Neutrophil (primary cell): ENCODE measurements at regions not wholly inside any gene's neighbourhood (a gene's known extent, or its start where the extent isn't known, plus 50 kb on each side); places are given as distances from the start of the nearest gene placed in this dataset.
A peak's percentile ranks its signal among the peaks of the same experiment; 100 is the strongest.
"Not testable (repeated sequence)": the region's sequence is repeated elsewhere in the genome, so short reads cannot be mapped to it uniquely, and the experiment has no call there.

Source experiments
- H3K27ac ChIP-seq: fragments of 200-600 bp; sonication (generic); 2 replicates; pipeline ENCODE4 v1.5.1; 2016; ENCODE audit warnings: mild to moderate bottlenecking, moderate library complexity
- H3K27me3 ChIP-seq: fragments of 200-600 bp; sonication (generic); 2 replicates; pipeline ENCODE4 v1.6.0; 2016; ENCODE audit warnings: mild to moderate bottlenecking
- H3K36me3 ChIP-seq: fragments of 200-600 bp; sonication (generic); 2 replicates; pipeline ENCODE4 v1.5.1; 2017
- H3K4me1 ChIP-seq, 2 experiments: fragments of 200-600 bp in 1 of 2; sonication (generic) in 1 of 2; 1 replicate in 1 of 2; 2 replicates in 1 of 2; pipeline versions ENCODE4 v1.5.1 to v1.6.1; 2013 to 2016; ENCODE audit warnings: low read depth in 1 of 2, low read length in 1 of 2, mild to moderate bottlenecking in 1 of 2, moderate library complexity in 1 of 2; ENCODE audit not compliant: control insufficient read depth in 1 of 2, insufficient read depth in 1 of 2
- H3K4me3 ChIP-seq, 2 experiments: fragments of 200-600 bp in 1 of 2; sonication (generic) in 1 of 2; 1 replicate in 1 of 2; 2 replicates in 1 of 2; pipeline ENCODE4 v1.5.1; 2013 to 2016; ENCODE audit warnings: low read depth in 1 of 2, low read length in 1 of 2, mild to moderate bottlenecking in 1 of 2, moderate library complexity in 1 of 2
- H3K9me3 ChIP-seq: fragments of 200-600 bp; sonication (generic); 2 replicates; pipeline ENCODE4 v1.5.1; 2016

- H3K27me3 ChIP-seq = peaks cover 33% of the 10 kb centered on the region
- H3K36me3 ChIP-seq, H3K4me3 ChIP-seq, H3K4me1 ChIP-seq, H3K27ac ChIP-seq, H3K9me3 ChIP-seq: not testable (repeated sequence)
Observed at GRCh38 chr9:62815436-62815835, 1625.6 kb downstream of the SPATA31A7 start.

DNA sequence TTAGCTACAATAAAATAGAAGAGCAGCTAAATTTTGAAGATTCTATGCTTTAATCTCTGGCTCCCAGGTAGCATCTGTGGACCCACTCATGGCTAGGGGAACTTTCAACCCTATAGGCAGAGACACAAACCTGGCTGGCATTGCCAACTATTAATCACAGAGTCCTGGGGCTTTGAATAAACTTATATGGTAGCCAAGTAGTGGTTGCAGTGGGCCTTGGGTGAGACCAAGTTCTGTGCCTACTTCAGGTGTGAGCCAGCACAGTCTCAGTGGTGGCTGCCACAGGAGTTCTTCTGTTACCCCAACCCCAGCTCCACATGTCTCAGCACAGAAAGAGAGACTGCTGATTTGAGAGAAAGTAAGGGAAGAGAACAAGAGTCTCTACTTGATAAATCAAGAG, 1626.5 kb downstream of the SPATA31A7 start:
- H3K27me3 ChIP-seq = peaks cover 33% of the 10 kb centered on the region
- not testable (repeated sequence) for H3K9me3 ChIP-seq, H3K4me1 ChIP-seq, H3K4me3 ChIP-seq, H3K36me3 ChIP-seq, H3K27ac ChIP-seq

DNA sequence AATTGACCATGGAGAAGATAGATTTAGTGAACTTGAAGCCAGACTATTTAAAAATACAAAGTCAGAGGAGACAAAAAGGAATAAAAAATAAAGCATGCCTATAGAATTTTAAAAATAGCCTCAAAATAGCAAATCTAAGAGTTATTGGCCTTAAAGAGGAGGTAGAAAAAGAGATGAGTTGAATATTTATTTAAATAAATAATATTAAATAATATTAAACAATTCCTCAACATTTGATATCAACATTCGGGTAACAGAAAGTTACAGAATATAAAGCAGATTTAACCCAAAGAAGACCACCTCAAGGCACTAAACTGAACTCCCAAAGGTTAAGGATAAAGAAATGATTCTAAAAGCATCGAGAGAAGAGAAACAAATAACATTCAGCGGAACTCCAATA, 1627.4 kb downstream of the SPATA31A7 start:
- not testable (repeated sequence) for H3K36me3 ChIP-seq

DNA sequence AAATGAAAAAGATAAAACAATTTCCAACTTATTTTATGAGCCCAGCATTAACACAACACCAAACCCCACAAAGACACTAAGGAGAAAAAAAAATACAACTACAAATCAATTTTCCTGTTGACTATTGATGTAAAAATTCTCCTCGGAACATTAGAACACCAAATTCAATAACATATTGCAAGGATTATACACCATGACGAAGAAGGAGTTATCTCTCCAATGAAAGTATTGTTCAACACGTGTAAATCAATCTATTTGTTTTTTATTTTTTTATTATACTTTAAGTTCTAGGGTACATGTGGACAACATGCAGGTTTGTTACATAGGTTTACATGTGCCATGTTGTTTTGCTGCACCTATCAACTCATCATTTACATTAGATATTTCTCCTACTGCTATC, 1632.3 kb downstream of the SPATA31A7 start:
- peaks cover 21% of the 10 kb centered on the region for H3K27me3 ChIP-seq
- not testable (repeated sequence) for H3K27ac ChIP-seq, H3K9me3 ChIP-seq, H3K4me3 ChIP-seq, H3K36me3 ChIP-seq, H3K4me1 ChIP-seq

More for the DNA sequence above, 1627.4 kb downstream of the SPATA31A7 start:
- H3K4me3 ChIP-seq, H3K27ac ChIP-seq, H3K9me3 ChIP-seq, H3K4me1 ChIP-seq: not testable (repeated sequence)
- H3K27me3 ChIP-seq = peaks cover 33% of the 10 kb centered on the region

DNA sequence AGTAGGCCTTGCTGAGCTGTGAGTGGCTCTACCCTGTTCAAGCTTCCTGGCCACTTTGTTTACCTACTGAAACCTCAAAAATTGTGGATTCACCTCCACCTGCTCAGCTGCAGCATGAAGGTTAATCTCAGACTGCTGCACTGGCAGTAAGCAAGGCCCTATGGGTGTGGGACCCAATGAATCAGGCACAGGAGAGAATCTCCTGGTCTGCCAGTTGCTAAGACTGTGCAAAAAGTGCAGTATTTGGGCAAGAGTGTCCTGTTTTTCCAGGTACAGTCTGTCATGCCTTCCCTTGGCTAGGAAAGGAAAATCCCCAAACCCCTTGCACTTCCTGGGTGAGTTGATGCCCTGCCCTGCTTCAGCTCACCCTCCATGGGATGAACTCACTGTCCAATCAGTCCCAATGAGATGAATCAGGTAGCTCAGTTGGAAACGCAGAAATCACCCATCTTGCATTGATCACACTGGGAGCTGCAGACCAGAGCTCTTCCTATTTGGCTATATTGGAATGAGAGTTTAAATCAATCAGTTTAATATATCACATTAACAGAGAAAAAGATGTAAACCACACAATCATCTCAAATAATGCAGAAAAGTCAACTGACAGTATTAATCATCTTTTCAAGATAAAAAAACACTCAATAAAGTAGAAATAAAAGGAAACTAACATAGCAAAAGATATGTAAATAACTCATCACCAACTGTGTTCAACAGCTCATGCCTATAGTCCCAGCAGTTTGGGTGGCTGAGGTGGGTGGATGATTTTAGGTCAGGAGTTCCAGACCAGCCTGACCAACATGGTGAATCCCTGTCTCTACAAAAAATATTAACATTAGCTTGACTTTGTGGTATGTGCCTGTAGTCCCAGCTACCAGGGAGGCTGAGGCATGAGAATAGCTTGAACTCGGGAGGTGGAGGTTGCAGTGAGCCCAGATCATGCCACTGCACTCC, 1638.4 kb downstream of the SPATA31A7 start:
- peaks cover 42% of the 10 kb centered on the region for H3K27me3 ChIP-seq
- H3K36me3 ChIP-seq, H3K4me3 ChIP-seq, H3K4me1 ChIP-seq, H3K9me3 ChIP-seq, H3K27ac ChIP-seq: not testable (repeated sequence)

DNA sequence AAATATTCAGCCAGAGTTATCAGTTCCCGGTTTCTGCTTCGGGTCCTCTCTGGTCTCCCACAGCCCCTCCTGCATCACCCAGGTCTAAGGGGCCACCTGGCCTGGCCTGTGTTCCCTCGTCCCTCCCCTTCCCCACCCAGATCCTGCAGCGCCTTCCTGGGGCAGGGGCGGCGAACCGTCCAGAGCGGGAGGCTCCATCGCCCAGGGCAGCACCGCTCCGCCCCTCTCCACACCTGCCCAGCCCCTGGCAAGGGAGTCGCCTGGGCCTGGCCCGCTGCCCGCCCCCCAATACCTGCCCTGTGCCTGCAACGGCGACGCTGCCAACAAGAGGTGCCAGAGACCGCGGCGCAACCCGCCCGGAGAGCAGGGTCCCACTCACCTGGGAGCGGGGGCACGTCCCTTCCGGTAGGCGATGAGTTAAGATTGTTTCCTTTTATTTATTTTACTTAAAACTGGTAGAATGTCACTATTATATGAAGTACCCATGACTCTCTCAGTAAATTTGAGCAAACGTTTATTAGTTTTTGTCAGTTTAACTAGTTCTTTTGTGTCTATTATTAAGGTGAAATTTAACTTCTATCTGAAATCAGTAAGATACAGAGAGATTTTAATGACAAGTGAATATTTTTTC, 1641.1 kb downstream of the SPATA31A7 start:
- H3K4me3 ChIP-seq, H3K27ac ChIP-seq, H3K4me1 ChIP-seq, H3K36me3 ChIP-seq, H3K9me3 ChIP-seq: not testable (repeated sequence)
- H3K27me3 ChIP-seq = peaks cover 62% of the 10 kb centered on the region

GRCh38 chr9:62833323-62834200, 1643.7 kb downstream of the SPATA31A7 start:
- H3K9me3 ChIP-seq, H3K36me3 ChIP-seq, H3K4me3 ChIP-seq, H3K27ac ChIP-seq: not testable (repeated sequence)
- H3K4me1 ChIP-seq = peaks cover 0 to 15% of the 10 kb centered on the region in 2 experiments
- H3K27me3 ChIP-seq = peaks cover 68% of the 10 kb centered on the region

GRCh38 chr9:62837254-62837911, 1647.5 kb downstream of the SPATA31A7 start:
- Histone ChIP-seq H3K27me3 (peaks cover 62% of the 10 kb centered on the region), H3K4me3 (peak overlapping the region; percentile 60 to 67)

DNA sequence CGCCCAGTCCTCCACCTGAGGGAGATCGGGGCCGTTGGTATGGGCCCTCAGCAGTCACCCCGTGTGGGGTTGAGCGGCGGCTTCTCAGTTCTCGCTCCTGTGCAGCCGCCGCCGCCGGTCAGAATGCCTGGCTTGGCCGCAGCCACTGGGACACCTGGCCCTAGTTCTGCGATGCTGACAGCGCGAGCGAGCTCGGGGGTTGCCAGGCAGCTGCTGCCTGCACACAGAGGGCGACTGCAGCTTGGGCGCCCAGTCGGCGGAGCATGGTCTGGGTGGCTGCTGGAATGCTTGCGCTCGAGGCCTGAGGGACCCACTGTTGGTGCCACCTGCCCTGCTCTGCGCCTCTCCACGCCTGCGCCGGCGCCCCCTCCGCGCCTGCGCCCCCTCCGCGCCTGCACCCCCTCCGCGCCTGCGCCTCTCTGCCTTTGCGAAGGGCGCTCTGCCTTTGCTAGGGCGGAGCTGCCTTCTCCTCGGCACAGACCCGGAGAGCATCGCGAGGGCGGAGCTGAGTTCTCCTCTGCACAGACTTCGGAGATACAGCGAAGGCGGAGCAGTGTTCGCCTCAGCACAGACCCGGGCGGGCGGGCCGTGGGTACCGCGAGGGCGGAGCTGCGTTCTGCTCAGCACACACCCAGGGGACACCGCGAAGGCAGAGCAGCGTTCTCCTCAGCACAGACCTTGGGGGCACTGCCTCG, 1648.3 kb downstream of the SPATA31A7 start:
- peaks cover 0 to 15% of the 10 kb centered on the region in 2 experiments for H3K4me1 ChIP-seq
- H3K27ac ChIP-seq = peak overlapping the region; percentile 58
- not testable (repeated sequence) for H3K36me3 ChIP-seq, H3K9me3 ChIP-seq
- H3K27me3 ChIP-seq = peaks cover 69% of the 10 kb centered on the region
- H3K4me3 ChIP-seq = peak overlapping the region; percentile 60 to 67

More at GRCh38 chr9:62837254-62837911, 1647.5 kb downstream of the SPATA31A7 start:
- H3K4me1 ChIP-seq = peaks cover 0 to 15% of the 10 kb centered on the region in 2 experiments
- not testable (repeated sequence) for H3K27ac ChIP-seq, H3K36me3 ChIP-seq, H3K9me3 ChIP-seq

DNA sequence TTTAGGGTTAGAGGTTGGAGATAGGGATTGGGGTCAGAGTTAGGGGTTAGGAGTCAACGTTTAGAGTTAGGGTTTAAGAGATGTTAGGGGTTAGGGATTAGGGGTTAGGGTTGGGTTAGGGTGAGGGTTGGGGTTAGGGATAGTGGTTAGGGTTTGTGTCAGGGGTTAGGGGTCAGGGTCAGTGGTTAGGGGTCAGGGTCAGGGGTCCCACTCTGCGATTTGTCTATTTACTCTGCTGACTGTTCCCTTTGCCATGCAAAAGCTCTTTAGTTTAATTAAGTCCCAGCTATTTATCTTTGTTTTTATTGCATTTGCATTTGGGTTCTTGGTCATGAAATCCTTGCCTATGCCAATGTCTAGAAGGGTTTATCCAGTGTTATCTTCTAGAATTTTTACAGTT, 1649.3 kb downstream of the SPATA31A7 start:
- H3K27ac ChIP-seq, H3K4me3 ChIP-seq, H3K9me3 ChIP-seq, H3K36me3 ChIP-seq: not testable (repeated sequence)
- peaks cover 64% of the 10 kb centered on the region for H3K27me3 ChIP-seq
- peaks cover 0 to 15% of the 10 kb centered on the region in 2 experiments for H3K4me1 ChIP-seq

DNA sequence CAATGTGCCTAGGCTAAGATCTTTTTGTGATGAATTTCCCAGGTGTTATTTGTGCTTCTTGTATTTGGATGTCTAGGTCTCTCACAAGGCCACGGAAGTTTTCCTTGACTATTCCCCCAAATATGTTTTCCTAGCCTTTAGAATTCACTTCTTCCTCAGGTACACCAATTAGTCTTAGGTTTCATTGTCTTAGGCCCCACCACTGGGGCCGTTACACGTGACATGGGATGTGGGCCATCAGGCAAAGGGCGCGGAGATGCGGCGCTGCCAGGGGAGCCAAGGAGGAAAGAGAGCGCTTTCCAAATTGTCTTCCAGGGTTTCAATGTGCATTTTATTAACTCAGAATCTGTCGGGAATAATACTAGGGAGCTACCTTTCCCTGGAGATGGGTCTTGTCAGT, 1653.3 kb downstream of the SPATA31A7 start:
- H3K27ac ChIP-seq, H3K4me1 ChIP-seq: not testable (repeated sequence)

DNA sequence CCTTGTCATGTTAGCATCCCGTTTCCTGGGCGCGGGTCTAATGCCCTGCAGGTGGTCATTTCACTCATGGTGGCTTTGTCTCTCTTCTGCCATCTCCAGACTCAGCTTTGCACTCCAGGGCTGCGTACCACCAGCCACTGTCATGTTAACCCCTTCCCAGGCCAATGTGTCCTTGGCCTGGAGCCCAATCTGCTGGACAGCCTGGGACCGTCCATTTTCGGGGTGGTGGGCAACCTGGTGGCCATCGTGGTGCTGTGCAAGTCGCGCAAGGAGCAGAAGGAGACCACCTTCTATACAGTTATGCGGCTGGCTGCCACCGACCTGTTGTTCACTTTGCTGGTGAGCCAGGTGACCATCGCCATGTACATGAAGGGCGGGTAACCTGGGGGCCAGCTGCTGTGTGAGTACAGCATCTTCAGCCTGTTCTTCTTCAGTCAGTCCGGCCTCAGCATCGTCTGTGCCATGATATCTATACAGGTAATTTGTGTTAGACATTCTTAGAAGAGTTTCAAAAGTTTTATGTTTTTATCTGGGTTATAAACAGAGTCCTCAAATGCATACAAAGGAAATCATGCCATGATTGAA, 1654.0 kb downstream of the SPATA31A7 start:
- H3K27me3 ChIP-seq = peaks cover 45% of the 10 kb centered on the region
- H3K4me1 ChIP-seq, H3K9me3 ChIP-seq, H3K27ac ChIP-seq, H3K4me3 ChIP-seq, H3K36me3 ChIP-seq: not testable (repeated sequence)

More for the DNA sequence above, 1653.3 kb downstream of the SPATA31A7 start:
- H3K9me3 ChIP-seq, H3K4me3 ChIP-seq, H3K36me3 ChIP-seq: not testable (repeated sequence)
- peaks cover 50% of the 10 kb centered on the region for H3K27me3 ChIP-seq
